ENCODE measurements at regions not wholly inside any gene's neighbourhood (a gene's known extent, or its start where the extent isn't known, plus 50 kb on each side); places are given as distances from the start of the nearest gene placed in this dataset.

DNA sequence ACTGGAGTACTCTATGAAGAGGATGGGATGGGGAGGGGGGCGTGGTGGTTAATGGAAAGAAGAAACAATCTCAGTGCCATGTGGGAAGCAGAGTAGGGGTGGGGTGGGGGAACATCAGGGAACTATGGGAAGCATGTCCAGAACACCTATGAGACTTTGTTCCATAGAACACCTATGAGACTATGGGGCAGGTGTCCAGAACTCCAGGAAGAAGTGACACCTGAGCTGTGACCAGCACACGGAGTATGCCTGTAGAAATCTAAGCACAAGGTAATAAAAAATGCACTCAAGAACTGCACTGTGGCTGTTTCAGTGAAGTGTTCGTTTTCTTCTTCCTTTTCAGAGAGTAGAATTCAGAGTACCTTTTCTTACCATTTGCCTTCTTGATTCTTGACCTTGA, 704.8 kb upstream of the TENM3 start:
- Histone ChIP-seq H3K79me2 (ENCODE audit: control insufficient read depth, insufficient read depth, low read length) (no peaks in the 10 kb centered on the region), H3K36me3 (ENCODE audit: control insufficient read depth in 2 of 2, insufficient read depth in 2 of 2, low read length in 1 of 2) (no peaks in the 10 kb centered on the region), H3K27ac (ENCODE audit: control insufficient read depth, insufficient read depth) (no peak overlapping the region), H3K4me1 (ENCODE audit: control insufficient read depth, insufficient read depth, low read length) (no peaks in the 10 kb centered on the region), H3K9ac (ENCODE audit: control insufficient read depth, insufficient read depth, low read length) (no peak overlapping the region), H3K4me3 (no peak overlapping the region), H3K4me2 (ENCODE audit: control insufficient read depth, insufficient read depth) (no peak overlapping the region), H3K9me3 (replicated peaks; ENCODE audit: control insufficient read depth, insufficient read depth, low read length) (no peaks in the 10 kb centered on the region), H4K20me1 (ENCODE audit: control insufficient read depth, insufficient read depth) (no peaks in the 10 kb centered on the region), H3K27me3 (replicated peaks in 1 of 2; ENCODE audit: control insufficient read depth in 2 of 2, insufficient read depth in 2 of 2, low read length in 1 of 2) (no peaks in the 10 kb centered on the region), H2AFZ (ENCODE audit: control insufficient read depth, low read depth, low read length) (no peak overlapping the region)
- TF ChIP-seq CUX1 (IDR thresholded peaks at IDR 0.05; ENCODE audit: insufficient replicate concordance, low read depth, low read length) (no peak), ZNF622 (IDR thresholded peaks at IDR 0.05) (no peak), E2F4 (IDR thresholded peaks at IDR 0.05; ENCODE audit: low read depth, low read length) (no peak), PAX8 (IDR thresholded peaks at IDR 0.05) (no peak), MTA2 (IDR thresholded peaks at IDR 0.05; ENCODE audit: low read depth) (no peak), ETV6 (conservative IDR thresholded peaks at IDR 0.05 in 1 of 2, IDR thresholded peaks at IDR 0.05 in 1 of 2; ENCODE audit: borderline replicate concordance in 1 of 2, low read depth in 1 of 2) (no peak), NFIC (IDR thresholded peaks at IDR 0.05; ENCODE audit: low read depth, low read length) (no peak), MTA3 (IDR thresholded peaks at IDR 0.05; ENCODE audit: borderline replicate concordance, low read length) (no peak)
- TF ChIP-seq, protein P1, sequence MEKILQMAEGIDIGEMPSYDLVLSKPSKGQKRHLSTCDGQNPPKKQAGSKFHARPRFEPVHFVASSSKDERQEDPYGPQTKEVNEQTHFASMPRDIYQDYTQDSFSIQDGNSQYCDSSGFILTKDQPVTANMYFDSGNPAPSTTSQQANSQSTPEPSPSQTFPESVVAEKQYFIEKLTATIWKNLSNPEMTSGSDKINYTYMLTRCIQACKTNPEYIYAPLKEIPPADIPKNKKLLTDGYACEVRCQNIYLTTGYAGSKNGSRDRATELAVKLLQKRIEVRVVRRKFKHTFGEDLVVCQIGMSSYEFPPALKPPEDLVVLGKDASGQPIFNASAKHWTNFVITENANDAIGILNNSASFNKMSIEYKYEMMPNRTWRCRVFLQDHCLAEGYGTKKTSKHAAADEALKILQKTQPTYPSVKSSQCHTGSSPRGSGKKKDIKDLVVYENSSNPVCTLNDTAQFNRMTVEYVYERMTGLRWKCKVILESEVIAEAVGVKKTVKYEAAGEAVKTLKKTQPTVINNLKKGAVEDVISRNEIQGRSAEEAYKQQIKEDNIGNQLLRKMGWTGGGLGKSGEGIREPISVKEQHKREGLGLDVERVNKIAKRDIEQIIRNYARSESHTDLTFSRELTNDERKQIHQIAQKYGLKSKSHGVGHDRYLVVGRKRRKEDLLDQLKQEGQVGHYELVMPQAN (conservative IDR thresholded peaks at IDR 0.05) = no peak
- SMC1A ChIA-PET (ENCODE audit: uncharacterized antibody, unreplicated experiment) = interaction anchor here (0.8 kb wide), 1 partner anchor 10 kb away, joined by 4 read pairs; no protein-coding TSS in a partner anchor
- ATAC-seq (no peak), FAIRE-seq (no peak), DNase-seq (ENCODE audit: low read depth, low spot score) (no peak)
- CTCF ChIA-PET = interaction anchor here (0.9 to 1.2 kb wide), 2 partner anchors 10 to 69 kb away, joined by 3 to 4 read pairs; no protein-coding TSS in a partner anchor
- RAD21 ChIA-PET (ENCODE audit: unreplicated experiment) = no interaction called here
- in situ Hi-C loops (cut with MboI) = no loop called here
- no TSS peak for BruUV-seq (replicated peaks)
- POLR2A ChIA-PET = no interaction called here
- WGBS (ENCODE audit: insufficient coverage, insufficient replicate concordance, low lambda C conversion rate, missing lambda C conversion rate) = 0% methylated on average over 3 of the region's 3 CpGs
- intact Hi-C loops (cut with micrococcal nuclease; ENCODE audit: unreplicated experiment) = no loop called here

Measured in GM12878 (cell line).